ENCODE measurements at regions not wholly inside any gene's neighbourhood (a gene's known extent, or its start where the extent isn't known, plus 50 kb on each side); places are given as distances from the start of the nearest gene placed in this dataset.

GRCh38 chr2:51829477-51829876, 797.5 kb upstream of the NRXN1 start:
- ChIA-PET POLR2A (ENCODE audit: low non-redundant PET) (no interaction called here), CTCF (no interaction called here)
- TF ChIP-seq CTCF (conservative IDR thresholded peaks at IDR 0.05; ENCODE audit: low read depth): no peak
- H3K27ac ChIP-seq: no peak overlapping the region
- no peak for DNase-seq (ENCODE audit: low spot score)

GRCh38 chr2:51825823-51826222, 793.9 kb upstream of the NRXN1 start:
- no peak for DNase-seq (ENCODE audit: low spot score)
- CTCF ChIA-PET: no interaction called here
- no peak for TF ChIP-seq CTCF (conservative IDR thresholded peaks at IDR 0.05; ENCODE audit: low read depth)
- POLR2A ChIA-PET (ENCODE audit: low non-redundant PET): no interaction called here
- no peak overlapping the region for H3K27ac ChIP-seq

GRCh38 chr2:51813247-51813646, 781.3 kb upstream of the NRXN1 start:
- DNase-seq (ENCODE audit: low spot score): peak; percentile 1
- ChIA-PET POLR2A (ENCODE audit: low non-redundant PET) (no interaction called here), CTCF (no interaction called here)
- H3K27ac ChIP-seq: no peak overlapping the region
- TF ChIP-seq CTCF (conservative IDR thresholded peaks at IDR 0.05; ENCODE audit: low read depth): no peak

GRCh38 chr2:51812138-51812866, 780.4 kb upstream of the NRXN1 start:
- no peak for TF ChIP-seq CTCF (conservative IDR thresholded peaks at IDR 0.05; ENCODE audit: low read depth)
- H3K27ac ChIP-seq: no peak overlapping the region
- POLR2A ChIA-PET (ENCODE audit: low non-redundant PET): no interaction called here
- DNase-seq (ENCODE audit: low spot score): peak; percentile 2
- CTCF ChIA-PET: no interaction called here

- ChIA-PET POLR2A (ENCODE audit: low non-redundant PET) (no interaction called here), CTCF (no interaction called here)
- H3K27ac ChIP-seq: no peak overlapping the region
- no peak for TF ChIP-seq CTCF (conservative IDR thresholded peaks at IDR 0.05; ENCODE audit: low read depth)
- no peak for DNase-seq (ENCODE audit: low spot score)
Observed at GRCh38 chr2:51810197-51810596, 778.3 kb upstream of the NRXN1 start.

- ChIA-PET CTCF (no interaction called here), POLR2A (ENCODE audit: low non-redundant PET) (no interaction called here)
- no peak for DNase-seq (ENCODE audit: low spot score)
- no peak for TF ChIP-seq CTCF (conservative IDR thresholded peaks at IDR 0.05; ENCODE audit: low read depth)
- no peak overlapping the region for H3K27ac ChIP-seq
Observed at GRCh38 chr2:51807229-51807628, 775.3 kb upstream of the NRXN1 start.
